ENCODE measurements at regions not wholly inside any gene's neighbourhood (a gene's known extent, or its start where the extent isn't known, plus 50 kb on each side); places are given as distances from the start of the nearest gene placed in this dataset.

DNA sequence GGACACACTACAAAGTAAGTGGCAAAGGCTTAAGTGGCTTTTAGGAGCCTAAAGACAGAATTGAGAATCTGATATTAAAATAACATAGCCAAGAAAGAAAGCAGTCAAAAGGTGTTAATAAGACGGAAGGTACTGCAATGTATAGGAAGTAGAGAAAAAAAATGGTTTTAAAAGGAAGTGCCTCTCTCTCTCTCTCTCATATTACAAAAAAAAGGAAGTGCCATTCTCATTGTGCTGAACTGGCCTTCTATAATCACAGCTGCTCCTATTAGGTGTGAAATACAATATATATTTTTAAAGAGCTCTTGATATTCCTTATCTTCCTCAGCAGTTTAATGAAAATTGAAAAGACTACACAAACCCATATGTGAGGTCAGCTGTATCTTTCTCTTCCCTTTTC, 199.4 kb upstream of the NPVF start:
- no peaks in the 10 kb centered on the region for H3K36me3 ChIP-seq (ENCODE audit: control insufficient read depth, insufficient read depth, low read length)
- no peak overlapping the region for H3K27ac ChIP-seq (ENCODE audit: insufficient read depth, low read length)
- no peak overlapping the region for H3K9ac ChIP-seq (ENCODE audit: insufficient read depth, low read length)
- H2AFZ ChIP-seq (ENCODE audit: low read length), result no peak overlapping the region
- no peaks in the 10 kb centered on the region for H4K20me1 ChIP-seq (ENCODE audit: control insufficient read depth, extremely low read depth, insufficient read depth, low read length)
- no peaks in the 10 kb centered on the region for H3K27me3 ChIP-seq (ENCODE audit: control insufficient read depth, insufficient read depth, low read length)
- TF ChIP-seq, protein P1, sequence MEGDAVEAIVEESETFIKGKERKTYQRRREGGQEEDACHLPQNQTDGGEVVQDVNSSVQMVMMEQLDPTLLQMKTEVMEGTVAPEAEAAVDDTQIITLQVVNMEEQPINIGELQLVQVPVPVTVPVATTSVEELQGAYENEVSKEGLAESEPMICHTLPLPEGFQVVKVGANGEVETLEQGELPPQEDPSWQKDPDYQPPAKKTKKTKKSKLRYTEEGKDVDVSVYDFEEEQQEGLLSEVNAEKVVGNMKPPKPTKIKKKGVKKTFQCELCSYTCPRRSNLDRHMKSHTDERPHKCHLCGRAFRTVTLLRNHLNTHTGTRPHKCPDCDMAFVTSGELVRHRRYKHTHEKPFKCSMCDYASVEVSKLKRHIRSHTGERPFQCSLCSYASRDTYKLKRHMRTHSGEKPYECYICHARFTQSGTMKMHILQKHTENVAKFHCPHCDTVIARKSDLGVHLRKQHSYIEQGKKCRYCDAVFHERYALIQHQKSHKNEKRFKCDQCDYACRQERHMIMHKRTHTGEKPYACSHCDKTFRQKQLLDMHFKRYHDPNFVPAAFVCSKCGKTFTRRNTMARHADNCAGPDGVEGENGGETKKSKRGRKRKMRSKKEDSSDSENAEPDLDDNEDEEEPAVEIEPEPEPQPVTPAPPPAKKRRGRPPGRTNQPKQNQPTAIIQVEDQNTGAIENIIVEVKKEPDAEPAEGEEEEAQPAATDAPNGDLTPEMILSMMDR (conservative IDR thresholded peaks at IDR 0.05 in 1 of 2, IDR thresholded peaks at IDR 0.05 in 1 of 2; ENCODE audit: low read depth in 1 of 2, low read length in 2 of 2), result no peak
- TF ChIP-seq EZH2 (IDR thresholded peaks at IDR 0.05; ENCODE audit: low read length, missing control alignments), result no peak
- no peaks in the 10 kb centered on the region for H3K9me3 ChIP-seq (ENCODE audit: control insufficient read depth, insufficient read depth, low read depth, low read length)
- H3K79me2 ChIP-seq (ENCODE audit: control insufficient read depth, insufficient read depth, low read length), result no peaks in the 10 kb centered on the region
- no peak overlapping the region for H3K4me2 ChIP-seq (ENCODE audit: extremely low read depth, insufficient read depth, low read length)
- no peak overlapping the region for H3K4me3 ChIP-seq (replicated peaks in 1 of 4; ENCODE audit: control extremely low read depth in 1 of 4, insufficient read depth in 1 of 4, low read depth in 3 of 4, low read length in 4 of 4)
- no peaks in the 10 kb centered on the region for H3K4me1 ChIP-seq (ENCODE audit: control insufficient read depth, extremely low read depth, insufficient read depth, low read length)
- DNase-seq (ENCODE audit: low read depth in 2 of 2), result no peak

DNA sequence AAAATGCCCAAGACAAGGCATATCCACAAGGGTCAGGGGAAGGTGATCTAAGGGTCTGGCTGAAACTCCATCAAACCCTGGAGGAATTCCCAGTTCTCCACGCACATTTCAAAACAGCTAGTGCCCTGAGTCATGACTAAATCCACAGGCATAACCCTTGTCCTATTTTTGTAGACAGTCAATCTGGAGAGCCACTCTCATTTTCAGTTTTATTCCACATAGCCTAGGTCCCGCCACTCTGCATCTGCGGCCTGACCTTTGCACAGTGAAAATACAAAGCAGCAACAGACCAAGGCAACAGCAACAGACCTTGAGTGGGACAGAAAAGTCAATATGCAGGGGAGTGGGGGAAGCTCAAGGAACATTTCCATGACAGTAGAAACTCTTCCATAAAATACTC, 201.4 kb upstream of the NPVF start:
- no peak for TF ChIP-seq EZH2 (IDR thresholded peaks at IDR 0.05; ENCODE audit: low read length, missing control alignments)
- TF ChIP-seq, protein P1 (conservative IDR thresholded peaks at IDR 0.05 in 1 of 2, IDR thresholded peaks at IDR 0.05 in 1 of 2; ENCODE audit: low read depth in 1 of 2, low read length in 2 of 2), result no peak
- Histone ChIP-seq H2AFZ (ENCODE audit: low read length) (no peak overlapping the region), H3K27ac (ENCODE audit: insufficient read depth, low read length) (no peak overlapping the region), H4K20me1 (ENCODE audit: control insufficient read depth, extremely low read depth, insufficient read depth, low read length) (no peaks in the 10 kb centered on the region), H3K36me3 (ENCODE audit: control insufficient read depth, insufficient read depth, low read length) (no peaks in the 10 kb centered on the region), H3K4me3 (replicated peaks in 1 of 4; ENCODE audit: control extremely low read depth in 1 of 4, insufficient read depth in 1 of 4, low read depth in 3 of 4, low read length in 4 of 4) (no peak overlapping the region), H3K79me2 (ENCODE audit: control insufficient read depth, insufficient read depth, low read length) (no peaks in the 10 kb centered on the region), H3K27me3 (ENCODE audit: control insufficient read depth, insufficient read depth, low read length) (no peaks in the 10 kb centered on the region), H3K9me3 (ENCODE audit: control insufficient read depth, insufficient read depth, low read depth, low read length) (no peaks in the 10 kb centered on the region), H3K4me2 (ENCODE audit: extremely low read depth, insufficient read depth, low read length) (no peak overlapping the region), H3K9ac (ENCODE audit: insufficient read depth, low read length) (no peak overlapping the region), H3K4me1 (ENCODE audit: control insufficient read depth, extremely low read depth, insufficient read depth, low read length) (no peaks in the 10 kb centered on the region)
- peak in 1 of 2 donors; percentile 64 for DNase-seq (ENCODE audit: low read depth in 2 of 2)

DNA sequence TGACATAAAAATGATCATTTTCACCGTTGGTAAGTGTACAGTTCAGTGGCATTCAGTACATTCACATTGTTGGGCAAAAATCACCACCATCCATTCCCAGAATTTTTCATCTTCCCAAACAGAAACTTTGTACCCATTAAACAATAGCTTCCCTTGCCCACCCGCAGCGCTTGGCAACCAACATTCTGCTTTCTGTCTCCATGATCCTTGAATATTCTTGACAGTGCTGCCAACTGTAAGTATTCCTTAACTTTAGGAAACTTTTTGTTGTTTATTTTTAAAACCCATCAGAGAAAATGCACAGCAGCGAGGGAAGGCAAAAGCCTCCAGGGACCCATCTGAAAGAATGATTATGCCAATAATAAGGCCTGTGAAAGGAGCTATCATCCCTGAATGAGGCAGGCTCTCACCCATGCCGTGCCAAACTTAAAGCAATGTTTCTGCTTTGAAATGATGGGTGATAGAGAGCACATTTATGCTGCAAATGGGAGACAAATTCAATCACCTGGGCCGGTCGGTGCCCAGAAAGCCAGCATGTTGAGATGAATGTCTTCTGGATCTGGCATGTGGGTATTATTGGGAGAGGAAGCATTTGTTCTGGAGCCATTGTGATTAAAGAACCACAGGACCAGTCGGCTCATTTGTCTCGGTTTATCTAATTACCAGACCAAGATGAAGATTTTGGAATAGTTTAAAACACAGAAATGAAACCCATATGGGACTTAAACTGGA, 202.1 kb upstream of the NPVF start:
- H3K4me3 ChIP-seq (replicated peaks in 1 of 4; ENCODE audit: control extremely low read depth in 1 of 4, insufficient read depth in 1 of 4, low read depth in 3 of 4, low read length in 4 of 4), result no peak overlapping the region
- no peaks in the 10 kb centered on the region for H3K9me3 ChIP-seq (ENCODE audit: control insufficient read depth, insufficient read depth, low read depth, low read length)
- no peaks in the 10 kb centered on the region for H3K4me1 ChIP-seq (ENCODE audit: control insufficient read depth, extremely low read depth, insufficient read depth, low read length)
- DNase-seq (ENCODE audit: low read depth in 2 of 2), result no peak
- H3K4me2 ChIP-seq (ENCODE audit: extremely low read depth, insufficient read depth, low read length), result no peak overlapping the region
- no peak overlapping the region for H3K9ac ChIP-seq (ENCODE audit: insufficient read depth, low read length)
- no peak overlapping the region for H3K27ac ChIP-seq (ENCODE audit: insufficient read depth, low read length)
- H3K27me3 ChIP-seq (ENCODE audit: control insufficient read depth, insufficient read depth, low read length), result no peaks in the 10 kb centered on the region
- H4K20me1 ChIP-seq (ENCODE audit: control insufficient read depth, extremely low read depth, insufficient read depth, low read length), result no peaks in the 10 kb centered on the region
- no peaks in the 10 kb centered on the region for H3K79me2 ChIP-seq (ENCODE audit: control insufficient read depth, insufficient read depth, low read length)
- TF ChIP-seq EZH2 (IDR thresholded peaks at IDR 0.05; ENCODE audit: low read length, missing control alignments), result no peak
- TF ChIP-seq, protein P1 (conservative IDR thresholded peaks at IDR 0.05 in 1 of 2, IDR thresholded peaks at IDR 0.05 in 1 of 2; ENCODE audit: low read depth in 1 of 2, low read length in 2 of 2), result no peak
- no peaks in the 10 kb centered on the region for H3K36me3 ChIP-seq (ENCODE audit: control insufficient read depth, insufficient read depth, low read length)
- no peak overlapping the region for H2AFZ ChIP-seq (ENCODE audit: low read length)
